ENCODE measurements at regions not wholly inside any gene's neighbourhood (a gene's known extent, or its start where the extent isn't known, plus 50 kb on each side); places are given as distances from the start of the nearest gene placed in this dataset.

DNA sequence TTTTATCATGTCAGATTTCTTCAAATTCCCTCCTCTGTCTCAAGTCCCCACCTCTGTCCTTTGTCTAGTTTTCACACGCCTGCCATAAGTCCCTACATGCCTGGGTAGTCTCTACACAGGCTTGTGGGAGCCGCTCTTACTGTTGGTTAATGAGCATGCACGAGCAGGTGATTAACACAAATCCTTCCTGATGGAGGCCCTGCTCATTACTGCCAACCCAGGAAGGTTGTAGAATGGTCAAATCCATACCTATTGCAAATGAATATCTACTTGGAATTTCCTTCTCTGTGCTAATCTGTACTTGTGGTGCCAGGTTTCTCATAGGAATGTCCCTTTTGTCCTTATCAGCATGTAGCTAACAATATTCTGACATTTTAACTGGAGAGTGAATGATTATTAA is 208.4 kb upstream of the HDX start:
- no peak for ATAC-seq
- Histone ChIP-seq H3K36me3 (no peaks in the 10 kb centered on the region), H3K4me1 (no peaks in the 10 kb centered on the region), H3K9me3 (no peaks in the 10 kb centered on the region), H3K4me3 (no peak overlapping the region), H3K27ac (no peak overlapping the region), H3K27me3 (ENCODE audit: low read depth) (no peaks in the 10 kb centered on the region)
- TF ChIP-seq CTCF (IDR thresholded peaks at IDR 0.05) = no peak
- DNase-seq = no peak
- intact Hi-C loops (cut with DNase I) = no loop called here

GRCh38 chrX:84712621-84713020 is 210.4 kb upstream of the HDX start:
- H3K9me3 ChIP-seq = no peaks in the 10 kb centered on the region
- DNase-seq (no peak), ATAC-seq (no peak)
- no peak for TF ChIP-seq CTCF (IDR thresholded peaks at IDR 0.05)
- no peak overlapping the region for H3K4me3 ChIP-seq
- no peaks in the 10 kb centered on the region for H3K27me3 ChIP-seq (ENCODE audit: low read depth)
- intact Hi-C loops (cut with DNase I) = no loop called here
- no peak overlapping the region for H3K27ac ChIP-seq
- H3K36me3 ChIP-seq = no peaks in the 10 kb centered on the region
- no peaks in the 10 kb centered on the region for H3K4me1 ChIP-seq

DNA sequence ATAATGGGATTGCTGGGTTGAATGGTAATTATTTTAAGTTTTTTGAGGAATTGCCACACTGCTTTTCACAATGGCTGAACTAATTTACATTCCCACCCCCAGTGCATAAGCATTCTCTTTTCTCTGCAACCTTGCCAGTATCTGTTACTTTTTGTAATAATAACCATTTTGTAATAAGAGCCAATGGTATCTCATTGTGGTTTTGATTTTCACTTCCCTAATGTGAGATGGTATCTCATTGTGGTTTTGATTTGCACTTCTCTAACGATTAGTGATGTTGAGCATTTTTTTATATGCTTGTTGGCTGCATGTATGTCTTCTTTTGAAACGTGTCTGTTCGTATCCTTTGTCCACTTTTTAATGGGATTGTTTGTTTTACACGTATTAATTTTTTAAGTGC is 213.1 kb upstream of the HDX start:
- Histone ChIP-seq H3K27ac (no peak overlapping the region), H3K4me3 (no peak overlapping the region), H3K36me3 (no peaks in the 10 kb centered on the region), H3K27me3 (ENCODE audit: low read depth) (no peaks in the 10 kb centered on the region), H3K9me3 (no peaks in the 10 kb centered on the region), H3K4me1 (no peaks in the 10 kb centered on the region)
- ATAC-seq (no peak), DNase-seq (no peak)
- no peak for TF ChIP-seq CTCF (IDR thresholded peaks at IDR 0.05)
- intact Hi-C loops (cut with DNase I) = no loop called here

- Histone ChIP-seq H3K9me3 (no peaks in the 10 kb centered on the region), H3K27ac (no peak overlapping the region), H3K4me1 (no peaks in the 10 kb centered on the region), H3K36me3 (no peaks in the 10 kb centered on the region), H3K4me3 (no peak overlapping the region), H3K27me3 (ENCODE audit: low read depth) (no peaks in the 10 kb centered on the region)
- intact Hi-C loops (cut with DNase I) = no loop called here
- no peak for TF ChIP-seq CTCF (IDR thresholded peaks at IDR 0.05)
- ATAC-seq = no peak
- no peak for DNase-seq
Observed at GRCh38 chrX:84717343-84717742, 215.1 kb upstream of the HDX start.

DNA sequence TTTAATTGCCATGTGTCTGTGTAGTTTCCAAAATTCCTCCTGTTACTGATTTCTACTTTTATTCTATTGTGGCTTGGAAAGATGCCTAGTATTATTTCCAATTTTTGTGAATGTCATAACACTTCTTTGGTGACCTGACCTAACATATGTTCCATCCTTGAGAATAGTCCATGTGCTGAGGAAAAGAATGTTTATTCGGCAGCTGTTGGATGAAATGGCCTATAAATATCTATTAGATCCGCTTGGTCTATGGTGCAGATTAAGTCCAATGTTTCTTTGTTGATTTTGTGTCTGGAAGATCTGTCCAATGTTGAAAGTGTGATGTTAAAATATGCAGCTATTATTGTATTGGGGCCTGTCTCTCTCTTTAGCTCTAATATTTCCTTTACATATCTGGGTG is 219.2 kb upstream of the HDX start:
- H3K27me3 ChIP-seq (ENCODE audit: low read depth) = no peaks in the 10 kb centered on the region

More for the DNA sequence above, 219.2 kb upstream of the HDX start:
- no peaks in the 10 kb centered on the region for H3K4me1 ChIP-seq
- no peak overlapping the region for H3K4me3 ChIP-seq
- ATAC-seq (no peak), DNase-seq (no peak)
- intact Hi-C loops (cut with DNase I) = no loop called here
- H3K9me3 ChIP-seq = no peaks in the 10 kb centered on the region
- H3K27ac ChIP-seq = no peak overlapping the region
- H3K36me3 ChIP-seq = no peaks in the 10 kb centered on the region
- TF ChIP-seq CTCF (IDR thresholded peaks at IDR 0.05) = no peak

Data from lower lobe of right lung (tissue), 2 donors.